ENCODE measurements at regions not wholly inside any gene's neighbourhood (a gene's known extent, or its start where the extent isn't known, plus 50 kb on each side); places are given as distances from the start of the nearest gene placed in this dataset.
A peak's percentile ranks its signal among the peaks of the same experiment; 100 is the strongest.

- Mint-ChIP-seq H3K27me3 (ENCODE audit: unreplicated experiment) (peaks cover 1% of the 10 kb centered on the region), H3K9me3 (ENCODE audit: unreplicated experiment) (peaks cover 6% of the 10 kb centered on the region), H3K4me3 (ENCODE audit: unreplicated experiment) (no peak overlapping the region), H3K4me1 (ENCODE audit: low read depth, unreplicated experiment) (no peaks in the 10 kb centered on the region), H3K36me3 (ENCODE audit: unreplicated experiment) (peaks cover 11% of the 10 kb centered on the region), H3K27ac (ENCODE audit: unreplicated experiment) (no peak overlapping the region)
- peak; percentile 41 for DNase-seq
- TF ChIP-seq, protein P1, sequence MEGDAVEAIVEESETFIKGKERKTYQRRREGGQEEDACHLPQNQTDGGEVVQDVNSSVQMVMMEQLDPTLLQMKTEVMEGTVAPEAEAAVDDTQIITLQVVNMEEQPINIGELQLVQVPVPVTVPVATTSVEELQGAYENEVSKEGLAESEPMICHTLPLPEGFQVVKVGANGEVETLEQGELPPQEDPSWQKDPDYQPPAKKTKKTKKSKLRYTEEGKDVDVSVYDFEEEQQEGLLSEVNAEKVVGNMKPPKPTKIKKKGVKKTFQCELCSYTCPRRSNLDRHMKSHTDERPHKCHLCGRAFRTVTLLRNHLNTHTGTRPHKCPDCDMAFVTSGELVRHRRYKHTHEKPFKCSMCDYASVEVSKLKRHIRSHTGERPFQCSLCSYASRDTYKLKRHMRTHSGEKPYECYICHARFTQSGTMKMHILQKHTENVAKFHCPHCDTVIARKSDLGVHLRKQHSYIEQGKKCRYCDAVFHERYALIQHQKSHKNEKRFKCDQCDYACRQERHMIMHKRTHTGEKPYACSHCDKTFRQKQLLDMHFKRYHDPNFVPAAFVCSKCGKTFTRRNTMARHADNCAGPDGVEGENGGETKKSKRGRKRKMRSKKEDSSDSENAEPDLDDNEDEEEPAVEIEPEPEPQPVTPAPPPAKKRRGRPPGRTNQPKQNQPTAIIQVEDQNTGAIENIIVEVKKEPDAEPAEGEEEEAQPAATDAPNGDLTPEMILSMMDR (IDR thresholded peaks at IDR 0.05; ENCODE audit: partially characterized antibody, unreplicated experiment), result no peak
Measured at GRCh38 chr6:146965110-146965689, 239.0 kb upstream of the STXBP5 start.

GRCh38 chr6:146968041-146968760 is 236.0 kb upstream of the STXBP5 start:
- no peaks in the 10 kb centered on the region for H3K4me1 Mint-ChIP-seq (ENCODE audit: low read depth, unreplicated experiment)
- peaks cover 1% of the 10 kb centered on the region for H3K27me3 Mint-ChIP-seq (ENCODE audit: unreplicated experiment)
- H3K4me3 Mint-ChIP-seq (ENCODE audit: unreplicated experiment), result no peak overlapping the region
- no peak for DNase-seq
- TF ChIP-seq, protein P1 (IDR thresholded peaks at IDR 0.05; ENCODE audit: partially characterized antibody, unreplicated experiment), result no peak
- peaks cover 6% of the 10 kb centered on the region for H3K9me3 Mint-ChIP-seq (ENCODE audit: unreplicated experiment)
- H3K27ac Mint-ChIP-seq (ENCODE audit: unreplicated experiment), result no peak overlapping the region
- H3K36me3 Mint-ChIP-seq (ENCODE audit: unreplicated experiment), result peaks cover 11% of the 10 kb centered on the region

GRCh38 chr6:146972546-146972945 is 231.7 kb upstream of the STXBP5 start:
- Mint-ChIP-seq H3K27me3 (ENCODE audit: unreplicated experiment) (no peaks in the 10 kb centered on the region), H3K4me3 (ENCODE audit: unreplicated experiment) (no peak overlapping the region), H3K4me1 (ENCODE audit: low read depth, unreplicated experiment) (no peaks in the 10 kb centered on the region), H3K9me3 (ENCODE audit: unreplicated experiment) (no peaks in the 10 kb centered on the region), H3K27ac (ENCODE audit: unreplicated experiment) (no peak overlapping the region), H3K36me3 (ENCODE audit: unreplicated experiment) (no peaks in the 10 kb centered on the region)
- no peak for DNase-seq
- TF ChIP-seq, protein P1 (IDR thresholded peaks at IDR 0.05; ENCODE audit: partially characterized antibody, unreplicated experiment), result no peak

GRCh38 chr6:146974351-146974750 is 229.9 kb upstream of the STXBP5 start:
- H3K9me3 Mint-ChIP-seq (ENCODE audit: unreplicated experiment), result no peaks in the 10 kb centered on the region
- no peaks in the 10 kb centered on the region for H3K36me3 Mint-ChIP-seq (ENCODE audit: unreplicated experiment)
- H3K27me3 Mint-ChIP-seq (ENCODE audit: unreplicated experiment), result no peaks in the 10 kb centered on the region
- no peaks in the 10 kb centered on the region for H3K4me1 Mint-ChIP-seq (ENCODE audit: low read depth, unreplicated experiment)
- TF ChIP-seq, protein P1 (IDR thresholded peaks at IDR 0.05; ENCODE audit: partially characterized antibody, unreplicated experiment), result no peak
- H3K4me3 Mint-ChIP-seq (ENCODE audit: unreplicated experiment), result no peak overlapping the region
- H3K27ac Mint-ChIP-seq (ENCODE audit: unreplicated experiment), result no peak overlapping the region
- no peak for DNase-seq

DNA sequence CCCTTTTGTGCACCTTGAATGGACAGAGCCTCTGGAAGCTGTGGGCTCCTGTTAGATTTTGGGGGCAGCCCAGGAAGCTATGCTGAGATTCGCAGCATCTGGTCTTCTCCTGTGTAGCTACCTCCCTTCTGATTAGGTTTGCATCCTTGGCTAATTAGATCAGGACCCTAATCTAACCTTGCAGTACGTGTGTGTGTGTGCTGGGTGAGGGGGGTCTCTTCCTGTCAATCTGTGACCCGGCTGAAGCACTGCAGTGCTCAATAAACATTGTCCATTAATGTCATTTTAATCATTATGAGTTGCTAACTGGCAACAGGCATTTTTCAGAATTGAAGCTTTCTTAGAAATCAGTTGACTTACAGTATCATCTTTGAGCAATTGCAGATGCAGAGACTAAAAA is 229.1 kb upstream of the STXBP5 start:
- H3K4me3 Mint-ChIP-seq (ENCODE audit: unreplicated experiment), result no peak overlapping the region
- no peak overlapping the region for H3K27ac Mint-ChIP-seq (ENCODE audit: unreplicated experiment)
- TF ChIP-seq, protein P1 (IDR thresholded peaks at IDR 0.05; ENCODE audit: partially characterized antibody, unreplicated experiment), result no peak
- H3K27me3 Mint-ChIP-seq (ENCODE audit: unreplicated experiment), result no peaks in the 10 kb centered on the region
- no peaks in the 10 kb centered on the region for H3K36me3 Mint-ChIP-seq (ENCODE audit: unreplicated experiment)
- no peaks in the 10 kb centered on the region for H3K9me3 Mint-ChIP-seq (ENCODE audit: unreplicated experiment)
- no peak for DNase-seq
- no peaks in the 10 kb centered on the region for H3K4me1 Mint-ChIP-seq (ENCODE audit: low read depth, unreplicated experiment)
